HG03066 (cell line): ENCODE measurements at regions not wholly inside any gene's neighbourhood (a gene's known extent, or its start where the extent isn't known, plus 50 kb on each side); places are given as distances from the start of the nearest gene placed in this dataset.

Source experiments
- ATAC-seq: cut with Tn5 transposase; IDR thresholded peaks from one replicate; pipeline ENCODE4 v1.9.1; 2021; ENCODE audit warnings: low read depth; ENCODE audit not compliant: unreplicated experiment

- no peak for ATAC-seq
Observed at GRCh38 chr20:39176457-39176856, 214.3 kb downstream of the DHX35 start.

DNA sequence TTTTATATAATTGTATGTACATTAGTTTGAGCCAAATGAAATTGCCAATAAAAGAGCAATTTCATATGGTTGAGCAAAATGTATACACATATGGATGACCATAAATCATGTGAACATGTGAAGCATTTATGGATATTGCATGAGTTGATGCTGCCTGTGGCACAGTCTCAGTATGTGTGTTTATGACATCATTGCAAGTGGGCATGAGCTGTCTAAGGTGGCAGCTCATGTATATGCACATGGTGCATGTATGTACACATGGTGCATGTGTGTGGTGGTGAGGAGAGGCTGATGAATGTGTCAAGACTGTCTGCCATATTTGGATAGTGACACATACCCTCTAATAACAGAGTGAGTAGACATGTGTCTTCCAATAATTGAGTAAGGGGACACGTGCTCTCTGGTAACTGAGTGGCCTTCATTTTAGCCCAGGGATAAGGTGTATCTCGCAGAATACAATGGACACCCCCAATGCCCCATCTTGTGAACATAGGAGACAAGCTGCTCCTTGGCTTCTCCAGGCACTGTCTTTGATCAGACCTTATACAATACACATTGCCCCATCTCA, 208.8 kb downstream of the DHX35 start:
- no peak for ATAC-seq

GRCh38 chr20:39165099-39165498, 203.0 kb downstream of the DHX35 start:
- ATAC-seq, result no peak

DNA sequence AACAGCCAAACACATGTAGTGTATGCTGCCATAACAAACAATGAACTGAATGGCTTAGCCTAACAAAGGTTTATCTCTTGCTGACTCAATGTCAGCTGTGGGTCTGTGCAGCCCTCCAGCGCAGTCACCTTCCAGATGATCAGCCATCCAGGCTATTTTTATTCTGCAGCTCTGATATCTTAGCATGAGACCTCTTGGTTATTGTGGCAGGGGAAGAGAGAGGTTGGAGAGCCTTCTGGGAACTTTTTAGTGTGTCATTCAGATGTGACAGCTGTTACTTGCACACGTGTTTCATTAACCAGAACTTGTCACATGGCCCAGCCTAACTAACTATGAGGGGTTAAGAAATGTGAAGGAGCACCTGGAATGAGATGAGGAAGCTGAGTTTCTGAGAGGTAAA, 202.5 kb downstream of the DHX35 start:
- ATAC-seq, result no peak

DNA sequence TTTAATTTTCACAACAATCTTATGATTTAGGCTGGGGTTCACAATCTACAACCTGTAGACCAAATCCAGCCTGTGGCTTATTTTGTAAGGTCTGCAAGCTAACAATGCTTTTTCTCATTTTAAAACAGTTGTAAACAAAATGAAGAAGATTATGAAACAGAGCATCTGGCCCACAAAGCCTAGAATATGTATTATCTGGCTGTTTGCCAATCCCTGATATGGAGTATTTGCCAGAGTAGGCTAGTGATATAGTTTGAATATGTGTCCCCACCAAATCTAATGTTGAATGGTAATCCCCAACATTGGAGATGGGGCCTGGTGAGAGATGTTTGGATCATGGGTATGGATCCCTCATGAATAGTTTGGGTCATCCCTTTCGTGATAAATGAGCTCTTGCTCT, 201.8 kb downstream of the DHX35 start:
- no peak for ATAC-seq

DNA sequence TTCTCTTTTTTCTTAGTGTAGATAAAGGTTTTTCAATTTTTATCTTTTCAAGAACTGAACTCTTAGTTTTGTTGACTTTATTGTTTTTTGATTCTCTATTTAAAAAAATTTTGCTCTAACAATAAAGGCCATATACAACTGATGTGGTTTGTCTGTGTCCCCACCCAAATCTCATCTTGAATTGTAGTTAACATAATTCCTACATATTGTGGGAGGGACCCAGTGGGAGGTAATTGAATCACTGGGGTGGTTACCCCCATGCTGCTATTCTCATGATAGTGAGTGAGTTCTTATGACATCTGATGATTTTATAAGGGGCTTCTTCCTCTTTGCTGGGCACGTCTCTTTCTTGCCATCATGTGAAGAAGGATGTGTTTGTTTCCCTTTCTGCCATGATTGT, 199.8 kb downstream of the DHX35 start:
- no peak for ATAC-seq

DNA sequence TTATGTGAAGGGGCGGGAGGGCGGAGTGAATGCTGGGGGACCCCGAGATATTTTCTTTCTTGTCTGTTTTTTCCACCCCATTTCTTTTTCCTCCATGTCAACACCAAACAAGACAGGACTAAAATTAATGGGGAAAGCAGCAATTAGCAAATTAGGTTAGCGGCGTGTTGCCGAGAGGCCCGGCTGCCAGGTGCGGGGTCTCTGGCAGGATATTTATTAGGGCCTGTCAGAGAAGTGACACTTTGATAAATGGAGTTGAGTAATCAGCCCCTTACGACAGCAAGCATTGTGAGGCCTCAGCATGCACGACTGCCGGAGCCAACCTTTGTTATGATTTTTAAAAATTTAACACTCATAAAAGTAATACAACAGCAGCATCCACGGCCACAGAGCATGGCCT, 193.8 kb downstream of the DHX35 start:
- no peak for ATAC-seq

DNA sequence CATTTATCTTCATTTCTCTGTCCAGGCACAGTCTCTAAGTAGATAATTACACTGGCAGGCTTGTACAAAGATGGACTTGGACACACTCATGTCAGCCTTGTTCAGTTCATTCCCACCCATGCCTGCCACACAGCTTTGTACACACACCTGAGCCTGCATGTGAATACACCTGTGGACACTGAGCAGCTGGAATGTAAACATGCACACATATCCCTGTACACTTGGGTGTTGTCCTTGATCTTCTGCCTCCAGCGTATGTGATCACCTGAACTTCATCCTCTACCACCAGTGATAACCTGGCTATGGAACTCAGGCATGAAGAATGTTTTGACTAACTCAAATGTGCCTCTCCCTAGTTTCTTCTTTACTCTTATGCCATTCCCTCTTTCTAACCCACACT, 190.6 kb downstream of the DHX35 start:
- ATAC-seq, result no peak

DNA sequence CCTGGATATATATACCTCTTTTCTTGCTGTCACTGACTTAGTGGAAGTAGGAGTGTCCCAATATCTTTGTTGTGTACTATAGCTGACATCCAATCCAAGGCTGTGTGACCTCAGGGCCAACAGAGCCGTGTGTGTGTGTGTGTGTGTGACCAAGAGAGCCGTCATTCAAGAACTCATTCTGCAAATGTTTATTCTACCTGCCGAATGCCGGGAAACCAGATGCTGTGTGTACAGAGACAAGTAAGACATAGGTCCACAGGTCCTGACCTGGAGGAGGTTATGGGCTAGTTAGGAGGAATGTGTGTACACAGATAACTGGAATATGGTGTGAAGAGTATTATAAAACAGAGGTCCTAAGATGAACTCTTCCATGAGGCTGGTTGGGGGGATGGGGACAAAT, 190.0 kb downstream of the DHX35 start:
- ATAC-seq, result no peak

DNA sequence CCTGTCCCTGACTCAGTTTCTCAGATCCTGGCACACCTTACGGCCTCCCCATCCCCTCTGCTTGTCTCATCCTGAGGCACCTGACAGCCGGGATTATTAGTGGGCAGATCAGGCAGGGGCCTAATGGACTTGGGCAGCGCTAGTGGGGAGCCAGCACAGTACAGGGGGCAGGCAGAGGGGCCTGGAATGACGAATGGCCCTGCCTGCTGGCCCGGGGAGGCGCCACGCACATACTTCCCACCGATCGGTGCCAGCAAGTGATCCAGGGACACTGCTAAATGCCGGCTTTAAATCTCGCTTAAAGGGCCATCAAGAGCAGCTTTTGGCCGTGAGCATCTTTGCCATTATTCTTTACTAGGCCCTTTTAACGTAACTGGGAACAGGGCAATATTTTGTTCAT, 188.4 kb downstream of the DHX35 start:
- ATAC-seq, result no peak

DNA sequence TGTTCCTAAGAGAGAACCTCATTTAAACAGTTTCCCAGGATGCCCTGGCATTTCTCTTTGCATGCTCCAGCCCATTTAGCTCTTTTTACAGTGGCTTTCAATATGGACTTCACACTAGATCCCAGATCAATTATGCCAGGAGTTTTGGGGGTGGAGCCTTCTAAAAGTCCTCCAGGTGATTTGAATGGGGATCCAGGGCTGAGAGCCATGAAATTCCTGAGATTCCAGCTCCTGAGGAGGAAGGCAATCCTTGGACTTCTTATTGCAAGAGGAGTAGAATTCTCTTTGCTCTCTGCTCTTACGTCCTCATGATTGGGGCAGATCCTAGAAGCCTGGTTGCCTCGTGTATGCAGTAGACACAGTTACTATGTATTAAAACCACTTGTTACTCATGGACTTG, 184.2 kb downstream of the DHX35 start:
- no peak for ATAC-seq

DNA sequence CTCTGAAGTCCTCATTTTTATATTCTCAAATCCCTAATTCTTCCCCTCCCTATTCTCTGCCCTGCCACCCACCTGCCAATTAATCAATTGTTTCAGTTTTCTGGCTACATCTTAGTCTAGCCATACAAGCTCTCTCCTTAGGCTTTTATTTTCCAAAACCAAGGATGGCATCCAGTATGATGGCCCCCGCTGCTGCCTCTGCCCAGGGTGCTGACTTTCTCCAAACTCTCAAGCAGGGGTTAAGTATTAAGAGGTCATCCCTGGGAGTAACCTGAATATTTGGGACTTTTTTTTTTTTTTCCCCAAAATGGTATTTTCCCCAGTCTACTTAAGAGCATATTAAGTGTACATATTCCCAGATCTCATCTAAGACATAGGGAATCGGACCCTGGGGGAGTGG, 183.8 kb downstream of the DHX35 start:
- ATAC-seq, result no peak

GRCh38 chr20:39144757-39145156, 182.6 kb downstream of the DHX35 start:
- no peak for ATAC-seq

DNA sequence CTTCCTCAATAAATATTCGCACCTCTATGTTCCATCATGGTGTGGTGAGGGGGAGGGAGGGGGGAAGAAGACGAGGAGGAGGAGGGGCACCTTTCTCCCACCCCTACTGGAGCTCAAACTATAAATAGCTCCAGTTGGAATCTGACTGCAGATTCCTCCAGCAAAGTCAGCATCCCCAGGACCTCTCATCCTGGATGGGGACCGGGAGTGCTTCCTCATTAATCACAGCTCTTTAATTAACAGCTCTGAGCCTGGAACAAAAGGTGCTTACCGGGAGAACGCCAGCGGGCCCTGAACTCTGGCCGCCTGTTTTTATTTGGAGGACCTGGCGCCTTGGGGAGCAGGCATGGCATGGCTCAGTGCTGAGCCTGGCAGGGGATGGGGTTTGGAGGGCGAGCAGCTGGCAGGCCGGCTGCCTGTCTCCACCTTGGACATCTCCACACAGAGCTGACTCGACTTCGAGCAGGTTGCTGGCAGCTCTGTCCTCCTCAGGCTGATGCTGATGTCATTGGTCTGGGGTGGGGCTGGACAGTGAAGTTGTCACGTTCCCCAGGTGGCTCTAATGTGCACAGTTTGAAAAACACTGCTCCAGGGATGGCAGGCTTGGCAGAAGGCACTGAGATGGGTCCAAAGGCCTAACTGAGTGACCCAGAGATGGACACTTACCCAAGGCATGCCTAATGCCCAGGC, 180.4 kb downstream of the DHX35 start:
- ATAC-seq, result no peak

DNA sequence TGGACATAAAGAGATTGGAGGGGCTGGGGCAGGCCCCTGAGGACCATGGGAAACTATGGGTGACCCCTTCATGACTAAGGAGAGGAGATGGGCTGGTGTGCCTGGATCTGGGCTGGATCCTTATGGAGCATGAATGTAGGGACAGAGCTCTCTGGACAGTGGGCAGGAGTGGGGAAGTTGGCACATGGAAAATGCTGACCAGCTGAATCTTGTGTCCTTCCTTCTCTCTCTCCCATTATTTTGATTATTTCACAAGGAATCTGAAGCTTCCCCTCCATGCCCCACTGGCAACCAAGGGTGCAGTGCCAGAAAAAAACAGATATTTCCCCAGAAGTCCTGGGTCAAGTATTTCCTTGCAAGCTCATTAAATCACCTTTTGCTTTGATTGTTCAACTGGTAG, 175.2 kb downstream of the DHX35 start:
- no peak for ATAC-seq

- ATAC-seq, result no peak
Observed at GRCh38 chr20:39136798-39137197, 174.7 kb downstream of the DHX35 start.

GRCh38 chr20:39135885-39136544, 173.9 kb downstream of the DHX35 start:
- ATAC-seq, result no peak

DNA sequence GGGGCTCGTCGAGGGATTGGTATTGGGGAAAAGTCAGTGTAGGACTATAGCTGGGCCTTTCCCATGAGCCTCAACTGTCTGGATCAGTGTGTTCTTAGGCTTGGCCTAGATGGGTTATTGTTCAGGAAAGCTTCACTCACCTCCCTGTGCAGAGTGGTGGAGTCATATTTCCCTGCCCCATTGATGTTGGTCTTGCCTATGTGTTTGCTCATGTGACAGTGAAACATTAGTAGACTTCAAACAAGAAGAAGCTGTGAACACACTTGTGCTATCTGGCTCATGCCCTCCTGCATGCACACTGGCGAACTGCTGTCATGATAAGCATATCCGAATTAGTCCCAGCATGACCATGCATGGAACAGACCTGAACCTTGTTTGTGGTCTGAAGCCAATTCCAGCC, 171.1 kb downstream of the DHX35 start:
- ATAC-seq, result no peak

- ATAC-seq, result no peak
Observed at GRCh38 chr20:39132511-39132910, 170.4 kb downstream of the DHX35 start.

DNA sequence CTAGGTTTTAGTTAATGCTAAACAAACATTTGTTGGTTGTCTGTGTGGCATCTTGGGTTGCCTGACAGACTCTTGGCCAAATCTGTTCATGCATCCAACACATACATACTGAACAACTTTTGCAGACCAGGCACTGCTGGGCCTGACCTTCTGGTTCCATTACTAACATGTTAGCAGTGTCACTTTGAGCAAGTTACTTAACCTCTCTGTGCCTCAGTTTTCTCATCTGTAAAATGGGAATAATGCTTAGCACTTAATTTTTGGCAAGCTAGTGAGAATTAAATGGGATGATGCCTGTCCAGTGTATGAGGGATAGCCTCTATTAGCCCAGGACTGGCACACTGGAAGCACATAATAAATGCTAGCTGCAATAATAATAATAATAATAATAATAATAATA, 169.9 kb downstream of the DHX35 start:
- ATAC-seq, result no peak

DNA sequence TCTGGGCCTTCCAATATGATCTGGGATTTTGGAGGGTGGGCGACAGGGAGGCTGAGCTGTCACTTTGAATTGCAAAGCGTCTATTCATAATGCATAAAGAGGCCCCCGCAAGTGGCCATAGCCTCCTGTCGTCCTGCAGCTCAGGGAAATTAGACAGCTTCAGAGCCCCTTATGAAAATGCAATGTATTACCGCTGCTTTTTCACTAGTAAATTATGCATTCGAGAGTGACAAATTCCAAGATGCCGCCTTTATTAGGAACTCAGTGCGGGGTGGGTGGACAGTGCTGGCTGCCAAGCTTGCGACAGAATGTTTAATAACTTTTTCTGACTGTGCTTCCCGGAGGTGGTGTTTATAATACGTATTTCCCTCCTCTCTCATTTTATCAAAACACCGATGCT, 168.5 kb downstream of the DHX35 start:
- ATAC-seq, result no peak

- no peak for ATAC-seq
Observed at GRCh38 chr20:39129523-39129922, 167.4 kb downstream of the DHX35 start.
